Esophagus muscularis mucosa (tissue), 4 donors: ENCODE measurements at regions not wholly inside any gene's neighbourhood (a gene's known extent, or its start where the extent isn't known, plus 50 kb on each side); places are given as distances from the start of the nearest gene placed in this dataset.
"Not testable (repeated sequence)": the region's sequence is repeated elsewhere in the genome, so short reads cannot be mapped to it uniquely, and the experiment has no call there.

Experiments used
- DNase-seq: peaks from one replicate; pipeline ENCODE4 v3.0.0-alpha.2; 2017; ENCODE audit errors: extremely low spot score
- H3K27ac ChIP-seq, 4 donors: fragments of 200-600 bp; sonication (generic); replicated peaks in 1 of 4; 1 replicate in 3 of 4; 2 replicates in 1 of 4; pipeline ENCODE4 v1.5.1; 2016 to 2019; ENCODE audit warnings: mild to moderate bottlenecking in 1 of 4
- H3K27me3 ChIP-seq, 4 donors: fragments of 200-600 bp; sonication (generic); one replicate each; pipeline versions ENCODE4 v1.5.1 to v1.6.0; 2016 to 2019
- H3K36me3 ChIP-seq, 4 donors: fragments of 200-600 bp; sonication (generic); one replicate each; pipeline ENCODE4 v1.5.1; 2016 to 2019
- H3K4me1 ChIP-seq, 4 donors: fragments of 200-600 bp; sonication (generic); one replicate each; pipeline ENCODE4 v1.5.1; 2016 to 2019
- H3K4me3 ChIP-seq, 4 donors: fragments of 200-600 bp; sonication (generic); 1 replicate in 2 of 4; 2 replicates in 2 of 4; pipeline ENCODE4 v1.5.1; 2016 to 2019; ENCODE audit warnings: mild to moderate bottlenecking in 4 of 4, moderate library complexity in 1 of 4
- H3K9me3 ChIP-seq, 4 donors: fragments of 200-600 bp; sonication (generic); 1 replicate in 3 of 4; 2 replicates in 1 of 4; pipeline ENCODE4 v1.5.1; 2016 to 2019
- EP300 ChIP-seq: sonication (generic); formaldehyde crosslinking; IDR thresholded peaks from one replicate; pipeline ENCODE4 v1.6.1; 2017; ENCODE audit warnings: antibody characterized with exemption
- POLR2A ChIP-seq: fragments of 450-650 bp; IDR thresholded peaks from one replicate; pipeline ENCODE4 v1.6.1; 2017; ENCODE audit warnings: antibody characterized with exemption, moderate library complexity, mild to moderate bottlenecking, low read depth
- POLR2AphosphoS5 ChIP-seq, 2 donors: sonication (generic); formaldehyde crosslinking; IDR thresholded peaks; one replicate each; pipeline ENCODE4 v1.6.1; 2017; ENCODE audit warnings: antibody characterized with exemption in 2 of 2
- WGBS: methylation state at CpG from one replicate; pipeline ENCODE4 v1.1.5; 2018; 5-methylcytosine and 5-hydroxymethylcytosine counted together
- intact Hi-C: fragments of 100-400 bp; cut with DNase I; formaldehyde crosslinking; loops from one replicate; pipeline ENCODE4 v1.15.1; 2023
- TF ChIP-seq, protein P1 (sequence below), 3 experiments: fragments of 200-600 bp in 2 of 3; fragments of 450-650 bp in 1 of 3; sonication (generic) in 2 of 3; IDR thresholded peaks; one replicate each; pipeline ENCODE4 v1.5.1; 2017 to 2019; ENCODE audit warnings: antibody characterized with exemption in 3 of 3, mild to moderate bottlenecking in 2 of 3, moderate library complexity in 1 of 3

- Histone ChIP-seq H3K9me3 (no peaks in the 10 kb centered on the region), H3K4me1 (no peaks in the 10 kb centered on the region), H3K27ac (no peak overlapping the region), H3K36me3 (no peaks in the 10 kb centered on the region), H3K27me3 (no peaks in the 10 kb centered on the region), H3K4me3 (no peak overlapping the region)
- TF ChIP-seq, protein P1, sequence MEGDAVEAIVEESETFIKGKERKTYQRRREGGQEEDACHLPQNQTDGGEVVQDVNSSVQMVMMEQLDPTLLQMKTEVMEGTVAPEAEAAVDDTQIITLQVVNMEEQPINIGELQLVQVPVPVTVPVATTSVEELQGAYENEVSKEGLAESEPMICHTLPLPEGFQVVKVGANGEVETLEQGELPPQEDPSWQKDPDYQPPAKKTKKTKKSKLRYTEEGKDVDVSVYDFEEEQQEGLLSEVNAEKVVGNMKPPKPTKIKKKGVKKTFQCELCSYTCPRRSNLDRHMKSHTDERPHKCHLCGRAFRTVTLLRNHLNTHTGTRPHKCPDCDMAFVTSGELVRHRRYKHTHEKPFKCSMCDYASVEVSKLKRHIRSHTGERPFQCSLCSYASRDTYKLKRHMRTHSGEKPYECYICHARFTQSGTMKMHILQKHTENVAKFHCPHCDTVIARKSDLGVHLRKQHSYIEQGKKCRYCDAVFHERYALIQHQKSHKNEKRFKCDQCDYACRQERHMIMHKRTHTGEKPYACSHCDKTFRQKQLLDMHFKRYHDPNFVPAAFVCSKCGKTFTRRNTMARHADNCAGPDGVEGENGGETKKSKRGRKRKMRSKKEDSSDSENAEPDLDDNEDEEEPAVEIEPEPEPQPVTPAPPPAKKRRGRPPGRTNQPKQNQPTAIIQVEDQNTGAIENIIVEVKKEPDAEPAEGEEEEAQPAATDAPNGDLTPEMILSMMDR (IDR thresholded peaks at IDR 0.05): no peak
- TF ChIP-seq EP300 (no peak), POLR2A (no peak), POLR2AphosphoS5 (IDR thresholded peaks at IDR 0.05) (no peak)
- intact Hi-C loops: no loop called here
- 69% methylated on average over 5 of the region's 5 CpGs for WGBS
- no peak for DNase-seq
Observed at GRCh38 chr3:8170971-8171508, 330.6 kb upstream of the LMCD1 start.

DNA sequence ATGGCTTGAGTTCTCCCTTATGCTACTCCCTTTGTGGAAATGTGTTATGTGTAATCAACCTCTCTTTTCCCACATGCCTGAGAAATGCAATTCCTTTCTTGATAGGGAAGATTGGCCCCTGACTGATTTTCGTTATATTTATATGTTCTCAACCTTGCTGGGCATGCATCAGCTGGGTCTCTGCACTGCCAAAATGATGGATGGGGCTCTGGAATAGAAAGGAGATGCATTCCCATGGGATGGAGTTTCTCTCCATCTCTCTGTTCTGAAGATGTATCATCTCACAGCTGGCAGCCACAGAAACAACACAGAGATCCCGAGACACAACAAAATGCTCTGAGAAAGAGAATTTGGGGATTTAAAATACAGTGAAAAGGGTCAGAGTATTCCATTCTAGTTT, 327.7 kb upstream of the LMCD1 start:
- no peak for DNase-seq
- Histone ChIP-seq H3K4me3 (no peak overlapping the region), H3K36me3 (no peaks in the 10 kb centered on the region), H3K9me3 (no peaks in the 10 kb centered on the region), H3K27ac (no peak overlapping the region), H3K27me3 (no peaks in the 10 kb centered on the region), H3K4me1 (no peaks in the 10 kb centered on the region)
- intact Hi-C loops: no loop called here
- 47% methylated on average over 2 of the region's 2 CpGs for WGBS
- no peak for TF ChIP-seq POLR2A
- TF ChIP-seq, protein P1 (IDR thresholded peaks at IDR 0.05): no peak
- no peak for TF ChIP-seq EP300
- TF ChIP-seq POLR2AphosphoS5 (IDR thresholded peaks at IDR 0.05): no peak

GRCh38 chr3:8176759-8177483, 324.7 kb upstream of the LMCD1 start:
- H3K27ac ChIP-seq, H3K27me3 ChIP-seq, H3K9me3 ChIP-seq, H3K4me3 ChIP-seq, H3K36me3 ChIP-seq, H3K4me1 ChIP-seq, intact Hi-C loops, DNase-seq: not testable (repeated sequence)
- 86% methylated on average over 10 of the region's 10 CpGs for WGBS

DNA sequence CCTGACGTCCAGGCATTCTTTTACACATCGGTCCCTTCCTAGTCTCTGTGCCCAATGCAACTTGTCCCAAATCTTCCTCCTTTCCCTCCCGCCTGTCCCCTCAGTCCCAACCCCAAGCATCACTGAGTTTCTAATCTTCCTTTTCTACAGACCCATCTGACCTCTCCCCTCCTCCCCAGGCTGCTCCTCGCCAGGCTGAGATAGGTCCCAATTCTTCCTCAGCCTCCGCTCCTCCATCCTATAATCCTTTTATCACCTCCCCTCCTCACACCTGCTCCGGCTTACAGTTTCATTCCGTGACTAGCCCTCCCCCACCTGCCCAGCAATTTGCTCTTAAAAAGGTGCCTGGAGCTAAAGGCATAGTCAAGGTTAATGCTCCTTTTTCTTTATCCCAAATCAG, 323.1 kb upstream of the LMCD1 start:
- H3K4me3 ChIP-seq, intact Hi-C loops, H3K36me3 ChIP-seq, DNase-seq, H3K4me1 ChIP-seq, H3K27ac ChIP-seq, H3K9me3 ChIP-seq, H3K27me3 ChIP-seq: not testable (repeated sequence)
- WGBS: 81% methylated on average over 7 of the region's 7 CpGs

GRCh38 chr3:8182904-8183303, 318.7 kb upstream of the LMCD1 start:
- intact Hi-C loops: no loop called here
- Histone ChIP-seq H3K9me3 (no peaks in the 10 kb centered on the region), H3K4me1 (no peaks in the 10 kb centered on the region), H3K36me3 (no peaks in the 10 kb centered on the region), H3K27ac (no peak overlapping the region), H3K4me3 (no peak overlapping the region), H3K27me3 (no peaks in the 10 kb centered on the region)
- DNase-seq: no peak
- no peak for TF ChIP-seq POLR2AphosphoS5 (IDR thresholded peaks at IDR 0.05)
- no peak for TF ChIP-seq EP300
- 89% methylated on average over 1 of the region's 1 CpG for WGBS

- no peak for DNase-seq
- no peaks in the 10 kb centered on the region for H3K27me3 ChIP-seq
- no peaks in the 10 kb centered on the region for H3K36me3 ChIP-seq
- H3K4me1 ChIP-seq: no peaks in the 10 kb centered on the region
- no peak overlapping the region for H3K4me3 ChIP-seq
- TF ChIP-seq, protein P1 (IDR thresholded peaks at IDR 0.05): no peak
- WGBS: 78% methylated on average over 3 of the region's 3 CpGs
- H3K9me3 ChIP-seq: no peaks in the 10 kb centered on the region
- H3K27ac ChIP-seq: no peak overlapping the region
- intact Hi-C loops: no loop called here
Observed at GRCh38 chr3:8183627-8184026, 318.0 kb upstream of the LMCD1 start.
